Stimulated activated naive B cell treated with anti-CD40 and anti-IgM and Interleukin-4, amounts not matched to agents 10 μg/mL and 1 μg/mL and 100 μg/mL, for 72 hours (primary cell): ENCODE measurements at regions not wholly inside any gene's neighbourhood (a gene's known extent, or its start where the extent isn't known, plus 50 kb on each side); places are given as distances from the start of the nearest gene placed in this dataset.

ENCODE experiments used
- ATAC-seq, 2 donors: fragments of 150-1000 bp; cut with Tn5 transposase; replicated peaks; 2 replicates each; pipeline ENCODE4 v1.10.0; 2021; ENCODE audit warnings: moderate library complexity in 1 of 2
- DNase-seq: peaks from one replicate; pipeline ENCODE4 v3.0.0; 2021
- H3K27ac Mint-ChIP-seq: one replicate; pipeline ENCODE4 v1.8.0; 2022; ENCODE audit warnings: mild to moderate bottlenecking, mixed read lengths
- H3K27me3 Mint-ChIP-seq, 2 donors: one replicate each; pipeline ENCODE4 v1.8.0; 2022; ENCODE audit warnings: mixed read lengths in 2 of 2
- H3K36me3 Mint-ChIP-seq, 2 donors: one replicate each; pipeline ENCODE4 v1.8.0; 2022; ENCODE audit warnings: mixed read lengths in 2 of 2, mild to moderate bottlenecking in 1 of 2
- H3K4me1 Mint-ChIP-seq, 2 donors: one replicate each; pipeline ENCODE4 v1.8.0; 2022; ENCODE audit warnings: mixed read lengths in 2 of 2, mild to moderate bottlenecking in 1 of 2
- H3K4me3 Mint-ChIP-seq, 2 donors: one replicate each; pipeline ENCODE4 v1.8.0; 2022; ENCODE audit warnings: mild to moderate bottlenecking in 2 of 2, mixed read lengths in 2 of 2, moderate library complexity in 1 of 2
- H3K9me3 Mint-ChIP-seq, 2 donors: one replicate each; pipeline ENCODE4 v1.8.0; 2022; ENCODE audit warnings: mixed read lengths in 2 of 2, mild to moderate bottlenecking in 1 of 2

DNA sequence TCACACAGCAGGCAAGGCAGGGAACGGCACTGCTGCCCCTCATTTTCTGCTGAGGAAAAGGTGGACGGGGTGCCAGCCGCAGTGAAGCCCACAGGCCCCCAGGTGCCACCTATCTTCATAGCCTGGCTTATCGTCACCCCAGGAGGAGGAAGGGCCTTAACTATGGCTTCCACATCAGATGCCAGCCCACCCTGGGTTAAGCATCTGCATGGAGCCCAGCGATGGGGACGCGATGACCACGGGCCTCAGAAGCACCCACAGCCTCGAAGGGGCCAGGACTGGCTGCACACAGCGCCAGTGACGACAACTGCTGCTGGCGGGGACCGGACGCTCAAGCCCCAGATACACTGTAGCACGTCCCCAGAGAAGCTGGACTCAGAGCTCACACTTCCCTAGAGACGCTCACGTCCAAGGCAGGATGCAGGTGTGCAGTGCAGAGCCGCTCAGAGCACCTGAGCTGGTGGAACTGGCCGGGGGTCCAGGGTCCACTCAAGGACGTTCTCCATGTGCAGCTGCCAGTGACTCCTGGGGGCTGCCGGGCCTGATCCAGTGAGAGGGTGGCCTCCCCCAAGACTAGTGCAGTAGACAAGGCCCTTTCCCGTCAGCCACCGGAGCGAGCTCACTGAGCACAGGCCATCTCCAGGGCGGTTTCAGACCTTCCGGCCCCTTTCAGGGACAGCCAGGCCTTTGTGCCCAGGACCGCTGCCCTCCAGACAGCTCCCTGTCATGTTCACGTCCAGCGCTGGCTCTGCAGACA, 83.0 kb downstream of the YTHDF1 start:
- Mint-ChIP-seq H3K4me3 (no peak overlapping the region), H3K27ac (no peak overlapping the region), H3K4me1 (no peaks in the 10 kb centered on the region), H3K9me3 (no peaks in the 10 kb centered on the region), H3K36me3 (no peaks in the 10 kb centered on the region), H3K27me3 (peaks cover 10 to 17% of the 10 kb centered on the region in 2 donors)
- ATAC-seq: no peak
- DNase-seq: no peak

DNA sequence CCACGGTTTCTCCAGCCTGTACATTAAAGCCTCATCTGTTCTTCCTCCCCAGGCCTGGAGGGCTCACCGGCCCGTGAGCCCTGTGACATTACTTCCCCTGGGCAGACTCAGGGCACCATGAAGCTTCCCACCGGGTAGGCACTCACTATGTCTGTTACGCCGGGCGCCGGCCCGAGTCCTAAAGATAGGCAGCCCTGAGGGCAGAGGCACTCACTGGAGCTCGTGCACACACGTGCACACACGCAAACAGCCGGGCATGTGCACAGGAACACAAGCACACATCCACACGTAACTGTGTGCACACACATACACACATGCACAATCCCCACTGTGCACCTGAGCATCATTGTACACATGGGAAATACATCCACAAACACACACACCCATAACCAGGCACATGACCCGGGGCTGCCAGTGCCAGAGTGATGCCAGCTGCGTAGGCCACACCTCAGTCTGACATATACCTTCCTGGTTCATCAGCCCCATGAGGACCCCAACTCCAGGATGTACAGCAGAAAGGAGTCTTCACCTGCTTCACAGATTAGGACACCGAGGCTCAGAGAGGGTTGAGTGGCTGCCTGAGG, 83.7 kb downstream of the YTHDF1 start:
- ATAC-seq: no peak
- H3K4me3 Mint-ChIP-seq: no peak overlapping the region
- H3K36me3 Mint-ChIP-seq: no peaks in the 10 kb centered on the region
- no peaks in the 10 kb centered on the region for H3K4me1 Mint-ChIP-seq
- H3K27me3 Mint-ChIP-seq: peaks cover 10 to 14% of the 10 kb centered on the region in 2 donors
- no peaks in the 10 kb centered on the region for H3K9me3 Mint-ChIP-seq
- DNase-seq: no peak
- H3K27ac Mint-ChIP-seq: no peak overlapping the region

DNA sequence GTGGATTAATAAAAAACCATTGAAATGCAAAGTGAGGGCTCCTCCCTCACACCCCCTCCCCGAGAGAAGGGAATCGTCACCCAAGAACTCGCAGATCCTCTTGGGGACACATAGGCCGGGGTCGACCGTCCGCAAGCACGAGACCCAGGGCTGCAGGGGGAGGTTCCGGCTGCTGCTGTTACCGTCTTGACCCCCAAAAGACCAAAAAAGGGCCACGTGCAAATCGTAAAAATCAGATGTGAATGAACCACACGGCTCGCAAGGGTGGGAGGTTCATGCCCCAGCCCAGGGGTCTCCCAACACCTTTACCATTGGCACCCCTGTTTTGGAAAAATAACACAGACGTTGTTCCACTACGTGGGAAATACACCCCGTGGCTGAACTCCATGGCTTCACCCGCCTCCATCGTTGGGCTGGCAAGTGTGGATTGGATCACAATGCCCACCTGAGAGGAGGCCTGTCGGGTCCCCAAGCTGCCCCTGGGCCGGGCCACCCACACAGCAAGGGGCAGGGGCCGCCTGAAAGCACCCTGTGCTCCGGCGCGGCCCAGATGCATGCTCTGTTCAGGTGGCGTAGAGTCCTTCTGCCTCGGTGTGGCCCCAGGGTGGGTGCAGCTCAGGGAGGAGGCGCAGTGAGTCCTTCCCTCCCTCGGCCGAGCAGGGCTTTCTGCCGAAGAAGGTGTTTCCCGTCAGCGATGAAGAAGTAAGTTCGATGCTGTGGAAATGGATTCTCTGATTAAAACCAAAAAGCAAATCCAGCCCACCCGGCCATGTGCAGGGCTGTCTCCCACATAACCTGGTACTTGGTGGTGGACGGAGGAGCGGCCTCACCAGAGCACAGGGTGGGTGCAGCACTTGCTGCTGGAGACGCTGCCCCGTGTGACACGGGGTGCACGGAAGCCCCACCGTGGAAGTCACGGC, 85.0 kb downstream of the YTHDF1 start:
- no peak for DNase-seq
- Mint-ChIP-seq H3K4me3 (no peak overlapping the region), H3K9me3 (no peaks in the 10 kb centered on the region), H3K4me1 (no peaks in the 10 kb centered on the region), H3K27me3 (peaks cover 14 to 16% of the 10 kb centered on the region in 2 donors), H3K27ac (no peak overlapping the region), H3K36me3 (no peaks in the 10 kb centered on the region)
- ATAC-seq: no peak

- H3K27ac Mint-ChIP-seq: no peak overlapping the region
- H3K36me3 Mint-ChIP-seq: no peaks in the 10 kb centered on the region
- ATAC-seq: no peak
- H3K9me3 Mint-ChIP-seq: no peaks in the 10 kb centered on the region
- no peak for DNase-seq
- no peaks in the 10 kb centered on the region for H3K4me1 Mint-ChIP-seq
- peaks cover 20% of the 10 kb centered on the region in 2 donors for H3K27me3 Mint-ChIP-seq
- no peak overlapping the region for H3K4me3 Mint-ChIP-seq
Observed at GRCh38 chr20:63129991-63130657, 85.8 kb downstream of the YTHDF1 start.

GRCh38 chr20:63129376-63129965, 86.5 kb downstream of the YTHDF1 start:
- DNase-seq (no peak), ATAC-seq (no peak)
- Mint-ChIP-seq H3K27ac (no peak overlapping the region), H3K4me3 (no peak overlapping the region), H3K4me1 (no peaks in the 10 kb centered on the region), H3K9me3 (no peaks in the 10 kb centered on the region), H3K27me3 (peaks cover 24 to 25% of the 10 kb centered on the region in 2 donors), H3K36me3 (no peaks in the 10 kb centered on the region)

- Mint-ChIP-seq H3K27ac (no peak overlapping the region), H3K36me3 (no peaks in the 10 kb centered on the region), H3K4me1 (no peaks in the 10 kb centered on the region), H3K4me3 (no peak overlapping the region), H3K9me3 (no peaks in the 10 kb centered on the region), H3K27me3 (peaks cover 24 to 30% of the 10 kb centered on the region in 2 donors)
- ATAC-seq (no peak), DNase-seq (no peak)
Observed at GRCh38 chr20:63128956-63129355, 87.0 kb downstream of the YTHDF1 start.

DNA sequence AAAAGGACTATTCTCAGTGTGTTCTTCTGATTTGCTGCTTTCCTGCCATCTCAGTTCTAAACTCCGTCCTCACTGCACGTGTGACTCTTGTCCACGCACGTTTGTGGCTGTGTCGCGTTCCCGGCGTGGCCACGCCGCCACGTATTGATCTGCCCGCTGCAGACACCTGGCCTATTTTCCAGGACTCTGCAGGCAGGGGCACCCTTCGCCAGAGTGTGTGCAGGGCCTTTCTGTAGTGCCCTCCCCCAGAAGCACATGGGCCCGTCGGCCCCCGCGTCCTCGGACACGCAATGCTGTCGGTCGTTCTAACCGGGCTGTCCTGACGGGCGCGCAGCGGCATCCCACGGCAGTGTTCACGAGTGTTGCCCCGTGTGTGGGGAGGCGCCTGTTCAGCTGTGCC, 87.6 kb downstream of the YTHDF1 start:
- Mint-ChIP-seq H3K4me3 (no peak overlapping the region), H3K36me3 (no peaks in the 10 kb centered on the region)
- no peak for DNase-seq

DNA sequence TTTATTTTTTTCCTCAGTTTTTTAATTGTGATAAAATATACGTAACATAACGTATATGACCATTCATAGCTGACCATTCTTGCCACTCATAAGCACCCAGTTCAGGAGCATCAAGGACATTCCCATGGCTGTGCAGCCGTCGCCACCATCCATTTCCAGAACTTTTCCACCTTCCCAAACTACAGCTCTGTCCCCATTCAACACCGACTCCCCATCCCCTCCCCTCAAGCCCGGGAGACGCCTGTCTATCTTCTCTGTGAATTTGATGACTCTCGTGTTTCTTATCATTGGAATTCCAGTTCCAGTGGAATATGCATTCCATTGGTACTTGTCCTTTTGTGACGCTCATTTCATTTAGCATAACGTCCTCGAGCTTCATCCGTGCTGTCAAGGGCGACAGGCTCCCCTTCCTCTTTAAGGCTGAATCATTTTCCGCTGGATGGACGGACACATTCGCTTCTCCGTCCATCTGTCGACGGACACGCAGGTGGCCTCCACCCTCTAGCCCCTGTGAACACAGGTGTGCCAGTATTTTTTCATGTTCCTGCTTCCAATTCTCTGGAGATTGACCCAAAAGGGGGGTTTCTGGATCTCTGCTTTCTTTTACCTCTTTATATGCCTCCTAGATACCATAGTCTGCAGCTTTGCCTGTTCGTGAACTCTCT, 88.1 kb downstream of the YTHDF1 start:
- H3K27ac Mint-ChIP-seq: no peak overlapping the region

More for the DNA sequence above, 87.6 kb downstream of the YTHDF1 start:
- Mint-ChIP-seq H3K27ac (no peak overlapping the region), H3K4me1 (no peaks in the 10 kb centered on the region), H3K27me3 (peaks cover 24 to 30% of the 10 kb centered on the region in 2 donors), H3K9me3 (no peaks in the 10 kb centered on the region)
- no peak for ATAC-seq

DNA sequence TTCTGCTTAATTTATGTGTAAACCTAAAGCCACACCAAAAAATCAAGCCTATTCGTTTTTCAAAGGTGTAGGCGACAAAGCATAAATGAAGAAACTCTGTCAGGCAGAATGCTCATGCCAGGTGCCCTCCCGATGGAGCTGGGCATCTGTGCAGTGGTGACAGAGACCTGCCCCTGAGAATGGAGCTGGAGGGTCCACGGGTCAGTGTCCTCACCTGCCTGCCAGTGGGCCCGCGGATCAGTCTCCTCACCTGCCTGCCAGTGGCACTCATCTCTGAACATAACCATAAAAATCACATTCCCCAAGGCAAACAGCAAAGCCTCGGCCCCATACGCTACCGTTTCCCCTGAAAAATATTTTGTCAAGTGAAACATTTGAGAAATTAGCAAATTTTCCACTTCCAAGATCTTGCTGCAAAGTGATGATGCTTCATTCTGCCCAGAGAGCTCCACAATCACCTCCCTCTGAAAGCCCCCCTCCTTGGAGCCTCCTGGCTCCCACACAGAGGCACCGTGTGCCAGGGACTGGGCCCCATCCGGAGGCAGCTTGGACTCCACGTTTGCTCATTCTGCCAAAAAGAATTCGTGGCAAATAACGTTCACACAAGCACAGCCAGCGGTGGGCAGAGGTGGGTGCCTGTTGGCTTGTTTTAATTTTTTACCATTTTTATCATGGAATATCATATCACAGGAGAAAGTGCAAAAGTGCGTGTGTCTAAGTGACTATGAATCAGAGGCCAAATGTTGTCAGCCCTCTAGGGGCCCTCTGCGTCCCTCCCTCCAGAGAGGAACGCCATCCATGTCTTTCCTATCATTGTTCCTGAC, 88.8 kb downstream of the YTHDF1 start:
- Mint-ChIP-seq H3K4me1 (no peaks in the 10 kb centered on the region), H3K36me3 (no peaks in the 10 kb centered on the region), H3K27me3 (peaks cover 26 to 29% of the 10 kb centered on the region in 2 donors), H3K27ac (no peak overlapping the region), H3K4me3 (no peak overlapping the region), H3K9me3 (no peaks in the 10 kb centered on the region)
- DNase-seq: no peak
- ATAC-seq: no peak

More for the DNA sequence above, 88.1 kb downstream of the YTHDF1 start:
- no peak for DNase-seq
- Mint-ChIP-seq H3K27me3 (peaks cover 24 to 30% of the 10 kb centered on the region in 2 donors), H3K9me3 (no peaks in the 10 kb centered on the region), H3K4me1 (no peaks in the 10 kb centered on the region), H3K36me3 (no peaks in the 10 kb centered on the region), H3K4me3 (no peak overlapping the region)
- no peak for ATAC-seq

- ATAC-seq: no peak
- H3K27ac Mint-ChIP-seq: no peak overlapping the region
- no peaks in the 10 kb centered on the region for H3K4me1 Mint-ChIP-seq
- H3K9me3 Mint-ChIP-seq: no peaks in the 10 kb centered on the region
- no peak overlapping the region for H3K4me3 Mint-ChIP-seq
- no peak for DNase-seq
- H3K36me3 Mint-ChIP-seq: no peaks in the 10 kb centered on the region
- peaks cover 19 to 21% of the 10 kb centered on the region in 2 donors for H3K27me3 Mint-ChIP-seq
Observed at GRCh38 chr20:63125838-63126601, 89.9 kb downstream of the YTHDF1 start.

DNA sequence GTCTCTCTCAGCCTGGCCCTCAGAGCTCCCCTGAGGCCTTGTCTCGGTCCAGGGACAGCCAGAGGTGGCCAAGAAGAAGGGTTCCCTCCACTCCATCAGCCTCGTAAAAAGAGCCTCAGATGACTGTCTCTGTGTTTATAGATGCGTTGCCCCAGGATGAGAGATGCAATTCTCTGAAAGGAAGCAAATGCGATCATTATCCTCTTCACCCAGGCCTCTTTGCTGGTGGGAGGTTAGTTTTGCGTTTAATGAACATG, 90.4 kb downstream of the YTHDF1 start:
- Mint-ChIP-seq H3K9me3 (no peaks in the 10 kb centered on the region), H3K27me3 (peaks cover 19 to 24% of the 10 kb centered on the region in 2 donors), H3K36me3 (no peaks in the 10 kb centered on the region), H3K4me1 (no peaks in the 10 kb centered on the region), H3K27ac (no peak overlapping the region), H3K4me3 (no peak overlapping the region)
- no peak for ATAC-seq
- DNase-seq: no peak

- no peak for ATAC-seq
- Mint-ChIP-seq H3K36me3 (no peaks in the 10 kb centered on the region), H3K27me3 (peaks cover 19 to 27% of the 10 kb centered on the region in 2 donors), H3K4me1 (no peaks in the 10 kb centered on the region), H3K4me3 (no peak overlapping the region), H3K9me3 (no peaks in the 10 kb centered on the region), H3K27ac (no peak overlapping the region)
- no peak for DNase-seq
Observed at GRCh38 chr20:63124782-63125580, 91.0 kb downstream of the YTHDF1 start.
